HG03457 (cell line): ENCODE measurements at regions not wholly inside any gene's neighbourhood (a gene's known extent, or its start where the extent isn't known, plus 50 kb on each side); places are given as distances from the start of the nearest gene placed in this dataset.

Source experiments
- ATAC-seq: cut with Tn5 transposase; IDR thresholded peaks from one replicate; pipeline ENCODE4 v1.9.1; 2021; ENCODE audit warnings: moderate number of reproducible peaks; ENCODE audit not compliant: unreplicated experiment

GRCh38 chr2:9137379-9138150, 69.0 kb upstream of the ASAP2 start:
- ATAC-seq = no peak

- no peak for ATAC-seq
Measured at GRCh38 chr2:9135822-9136558, 70.6 kb upstream of the ASAP2 start.

- no peak for ATAC-seq
Measured at GRCh38 chr2:9127316-9127715, 79.3 kb upstream of the ASAP2 start.

DNA sequence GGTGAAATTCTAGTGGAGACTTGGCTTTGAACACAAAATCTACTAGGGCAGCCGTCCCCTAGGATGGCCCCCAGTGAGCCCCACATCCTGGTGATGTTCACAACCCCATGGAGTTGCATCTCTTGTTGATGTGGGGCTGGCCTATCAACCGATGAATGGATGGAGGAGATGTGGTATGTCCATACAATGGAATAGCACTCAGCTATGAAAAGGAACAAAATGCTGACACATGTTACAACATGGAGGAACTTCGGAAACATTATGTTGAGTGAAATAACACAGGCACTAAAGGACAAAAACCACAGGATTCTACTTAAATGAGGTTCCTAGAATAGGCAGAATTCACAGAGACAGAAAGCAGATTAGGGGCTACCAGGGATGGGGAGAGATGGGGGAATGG, 80.1 kb upstream of the ASAP2 start:
- ATAC-seq = no peak

- ATAC-seq = no peak
Measured at GRCh38 chr2:9124231-9124741, 82.3 kb upstream of the ASAP2 start.

DNA sequence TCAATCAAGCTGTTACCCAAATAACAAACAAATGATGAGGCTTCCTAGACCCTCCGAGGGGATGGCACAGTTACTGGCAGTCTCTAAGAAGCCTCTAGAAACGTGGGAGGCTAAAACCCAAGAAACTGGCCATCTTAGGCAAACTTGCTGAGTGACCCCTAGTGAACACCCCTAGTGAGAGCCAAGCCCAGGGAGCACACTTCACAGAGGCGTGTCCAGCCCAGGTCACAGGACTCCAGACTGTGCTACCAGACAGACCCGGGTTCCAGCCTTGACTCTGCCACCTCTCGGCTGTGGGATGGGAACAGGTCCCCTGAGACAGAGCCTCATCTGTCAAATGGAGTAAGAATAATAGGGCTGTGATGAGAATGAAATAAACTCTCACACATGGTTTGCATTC, 83.5 kb upstream of the ASAP2 start:
- no peak for ATAC-seq

GRCh38 chr2:9122367-9122766, 84.2 kb upstream of the ASAP2 start:
- ATAC-seq = no peak

DNA sequence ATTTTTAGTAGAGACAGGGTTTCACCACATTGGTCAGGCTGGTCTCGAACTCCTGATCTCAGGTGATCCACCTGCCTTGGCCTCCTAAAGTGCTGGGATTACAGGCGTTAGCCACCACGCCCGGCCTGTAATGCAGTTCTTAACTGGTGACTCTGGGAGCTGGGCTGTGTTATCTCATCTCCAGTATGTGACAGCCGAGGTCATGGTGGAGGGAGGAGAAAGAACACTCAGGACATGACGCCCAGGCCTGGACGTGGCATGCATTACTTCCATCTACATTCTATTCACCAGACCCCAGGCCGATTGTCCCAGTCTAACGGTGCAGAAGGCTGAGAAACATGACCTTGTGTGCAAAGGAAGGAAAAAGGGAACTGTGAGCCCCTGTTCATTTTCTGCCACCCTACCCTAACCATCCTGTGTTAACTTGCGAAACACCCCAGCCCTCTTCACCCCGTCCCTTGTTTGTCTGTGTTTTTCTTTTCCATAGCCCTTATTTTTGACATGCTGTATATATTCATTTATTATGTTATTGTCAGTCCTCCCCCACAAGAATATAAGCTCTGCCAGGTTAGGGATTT, 88.1 kb upstream of the ASAP2 start:
- ATAC-seq = no peak

- no peak for ATAC-seq
Measured at GRCh38 chr2:9115229-9115628, 91.4 kb upstream of the ASAP2 start.

GRCh38 chr2:9114458-9114857, 92.2 kb upstream of the ASAP2 start:
- ATAC-seq = no peak

DNA sequence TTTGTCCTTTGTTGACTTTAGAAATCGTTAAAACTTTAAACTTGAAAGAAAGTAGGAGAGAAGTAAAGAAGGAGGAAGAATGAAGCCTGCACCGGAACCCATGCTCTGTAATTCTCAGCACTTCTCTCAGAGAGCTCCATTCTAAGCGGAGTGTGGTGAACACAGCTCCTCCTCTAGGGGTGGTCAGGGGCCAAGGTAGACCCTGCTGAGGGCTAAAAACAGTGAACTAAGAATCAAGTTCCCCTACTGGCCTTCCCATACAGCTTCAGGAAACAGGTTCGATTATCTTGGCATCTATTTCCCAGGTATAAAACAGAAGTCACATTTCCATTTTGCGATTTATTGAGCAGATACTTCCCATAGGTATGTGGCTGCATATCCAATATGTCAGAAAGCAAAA, 92.7 kb upstream of the ASAP2 start:
- ATAC-seq = no peak

DNA sequence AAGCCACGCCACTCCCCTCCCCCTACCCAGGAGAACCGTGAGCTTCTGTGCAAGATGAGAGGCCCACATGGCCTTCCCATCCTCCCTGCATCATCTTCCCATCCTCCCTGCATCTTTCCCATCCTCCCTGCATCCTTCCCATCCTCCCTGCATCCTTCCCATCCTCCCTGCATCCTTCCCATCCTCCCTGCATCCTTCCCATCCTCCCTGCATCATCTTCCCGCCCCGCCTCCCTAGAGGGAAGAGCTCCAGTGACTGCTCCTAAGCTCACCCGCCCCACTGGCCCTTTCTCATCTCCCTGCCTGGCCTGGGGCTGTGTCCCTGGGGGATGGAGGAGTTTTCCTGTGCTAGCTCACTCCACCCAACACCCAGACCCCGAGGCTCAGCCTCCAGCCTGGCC, 93.3 kb upstream of the ASAP2 start:
- ATAC-seq = no peak

DNA sequence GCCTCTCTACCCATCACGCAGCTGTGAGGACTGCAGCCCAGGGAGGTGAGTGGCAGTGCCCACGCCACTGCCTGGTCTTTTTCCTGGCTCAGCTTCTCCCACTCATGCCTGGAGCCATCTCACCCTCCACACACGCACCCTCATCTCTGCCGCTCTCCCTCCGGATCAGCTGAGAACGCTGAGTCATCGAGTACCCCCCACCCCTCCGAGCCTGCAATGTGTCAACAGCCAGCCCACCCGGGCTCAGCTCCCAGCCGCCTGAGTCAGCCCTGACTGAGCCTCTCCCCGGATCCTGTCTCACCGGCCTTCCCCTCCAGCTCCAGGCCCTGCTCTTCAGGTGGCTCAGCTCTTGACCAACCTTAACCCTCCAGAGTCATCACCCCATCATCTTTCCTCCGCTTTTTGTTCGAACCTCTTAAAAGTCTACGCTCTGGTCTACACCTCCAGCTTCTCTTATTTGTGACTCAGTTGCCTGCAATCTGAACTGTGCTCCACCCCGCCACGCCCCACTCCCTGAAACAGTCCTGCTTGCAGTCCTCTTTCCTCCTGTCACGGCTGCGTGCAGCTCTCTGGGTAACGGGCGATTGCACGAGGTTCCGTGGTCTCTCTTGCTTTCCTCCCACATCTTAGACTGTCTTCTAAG, 94.4 kb upstream of the ASAP2 start:
- no peak for ATAC-seq

GRCh38 chr2:9110893-9111569, 95.6 kb upstream of the ASAP2 start:
- no peak for ATAC-seq

DNA sequence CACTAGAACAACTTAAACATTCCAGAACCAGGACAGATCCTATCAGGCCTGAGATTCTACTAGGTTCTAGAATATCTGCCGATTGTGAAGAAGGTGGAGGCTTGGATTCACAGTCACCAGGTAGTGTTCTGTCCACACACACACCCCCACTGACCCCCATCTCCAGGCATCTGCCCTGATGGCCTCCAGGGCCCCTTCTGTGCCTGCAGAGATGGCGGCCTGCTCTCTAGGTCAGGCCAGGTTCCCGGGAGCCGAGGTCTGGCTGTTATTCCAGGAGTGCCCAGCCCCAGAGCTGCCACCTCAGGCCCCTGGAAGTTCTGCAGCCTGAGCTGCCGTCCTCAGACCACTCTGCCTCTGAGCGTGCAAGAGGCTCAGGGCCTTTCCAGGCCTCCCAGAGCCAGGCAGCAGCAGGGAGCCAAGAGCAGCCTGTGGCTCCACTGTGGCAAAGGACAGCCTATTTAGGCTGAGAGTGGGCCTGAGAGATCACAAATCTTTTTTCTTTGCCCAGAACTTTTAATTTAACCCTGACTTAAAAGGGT, 96.2 kb upstream of the ASAP2 start:
- ATAC-seq = no peak

- ATAC-seq = no peak
Measured at GRCh38 chr2:9109871-9110270, 96.7 kb upstream of the ASAP2 start.

GRCh38 chr2:9108210-9108967, 98.2 kb upstream of the ASAP2 start:
- no peak for ATAC-seq

- ATAC-seq = no peak
Measured at GRCh38 chr2:9107168-9108025, 99.2 kb upstream of the ASAP2 start.
